Gastrocnemius medialis (tissue), 4 donors: ENCODE measurements at regions not wholly inside any gene's neighbourhood (a gene's known extent, or its start where the extent isn't known, plus 50 kb on each side); places are given as distances from the start of the nearest gene placed in this dataset.

Source experiments
- POLR2A ChIP-seq, 2 donors: fragments of 450-650 bp; IDR thresholded peaks; one replicate each; pipeline ENCODE4 v1.6.1; 2017; ENCODE audit warnings: antibody characterized with exemption in 2 of 2, mild to moderate bottlenecking in 2 of 2, moderate library complexity in 2 of 2
- TF ChIP-seq, protein P1 (sequence below), 5 experiments: fragments of 450-650 bp in 3 of 5; fragments of 200-600 bp in 2 of 5; sonication (generic) in 2 of 5; IDR thresholded peaks in 4 of 5; conservative IDR thresholded peaks in 1 of 5; 1 replicate in 4 of 5; 2 replicates in 1 of 5; pipeline ENCODE4 v1.5.1; 2016 to 2019; ENCODE audit warnings: antibody characterized with exemption in 5 of 5, mild to moderate bottlenecking in 3 of 5, moderate library complexity in 3 of 5

- TF ChIP-seq, protein P1, sequence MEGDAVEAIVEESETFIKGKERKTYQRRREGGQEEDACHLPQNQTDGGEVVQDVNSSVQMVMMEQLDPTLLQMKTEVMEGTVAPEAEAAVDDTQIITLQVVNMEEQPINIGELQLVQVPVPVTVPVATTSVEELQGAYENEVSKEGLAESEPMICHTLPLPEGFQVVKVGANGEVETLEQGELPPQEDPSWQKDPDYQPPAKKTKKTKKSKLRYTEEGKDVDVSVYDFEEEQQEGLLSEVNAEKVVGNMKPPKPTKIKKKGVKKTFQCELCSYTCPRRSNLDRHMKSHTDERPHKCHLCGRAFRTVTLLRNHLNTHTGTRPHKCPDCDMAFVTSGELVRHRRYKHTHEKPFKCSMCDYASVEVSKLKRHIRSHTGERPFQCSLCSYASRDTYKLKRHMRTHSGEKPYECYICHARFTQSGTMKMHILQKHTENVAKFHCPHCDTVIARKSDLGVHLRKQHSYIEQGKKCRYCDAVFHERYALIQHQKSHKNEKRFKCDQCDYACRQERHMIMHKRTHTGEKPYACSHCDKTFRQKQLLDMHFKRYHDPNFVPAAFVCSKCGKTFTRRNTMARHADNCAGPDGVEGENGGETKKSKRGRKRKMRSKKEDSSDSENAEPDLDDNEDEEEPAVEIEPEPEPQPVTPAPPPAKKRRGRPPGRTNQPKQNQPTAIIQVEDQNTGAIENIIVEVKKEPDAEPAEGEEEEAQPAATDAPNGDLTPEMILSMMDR (IDR thresholded peaks at IDR 0.05 in 4 of 5, conservative IDR thresholded peaks at IDR 0.05 in 1 of 5) = no peak
- no peak for TF ChIP-seq POLR2A (IDR thresholded peaks at IDR 0.05)
Measured at GRCh38 chr20:6241591-6241990, 118.8 kb upstream of the FERMT1 start.
